Kidney (tissue), 13 donors: ENCODE measurements at regions not wholly inside any gene's neighbourhood (a gene's known extent, or its start where the extent isn't known, plus 50 kb on each side); places are given as distances from the start of the nearest gene placed in this dataset.
A peak's percentile ranks its signal among the peaks of the same experiment; 100 is the strongest.

Source experiments
- DNase-seq, 5 donors: peaks; one replicate each; pipeline ENCODE4 v3.0.0-alpha.2; 2013 to 2020
- FAIRE-seq: peaks from 2 replicates; lab custom pipeline; 2012; peaks lifted over from hg19 to GRCh38; lab: Jason Lieb, UNC
- H3K27ac ChIP-seq, 2 donors: one replicate each; pipeline ENCODE4 v1.7.0; 2013; ENCODE audit warnings: low read depth in 2 of 2, low read length in 2 of 2, inconsistent platforms in 1 of 2
- H3K27me3 ChIP-seq: one replicate; pipeline ENCODE4 v1.7.1; 2013; ENCODE audit warnings: low read length, inconsistent platforms; ENCODE audit not compliant: control insufficient read depth, insufficient read depth
- H3K36me3 ChIP-seq, 3 donors: one replicate each; pipeline versions ENCODE4 v1.7.0 to v1.7.1; 2013; ENCODE audit warnings: low read length in 3 of 3, control low read depth in 1 of 3, inconsistent platforms in 1 of 3; ENCODE audit not compliant: insufficient read depth in 3 of 3, control insufficient read depth in 2 of 3
- H3K4me1 ChIP-seq, 3 donors: one replicate each; pipeline versions ENCODE4 v1.7.0 to v1.7.1; 2013; ENCODE audit warnings: low read length in 3 of 3, inconsistent platforms in 1 of 3, low read depth in 1 of 3; ENCODE audit not compliant: control insufficient read depth in 2 of 3, insufficient read depth in 2 of 3
- H3K4me3 ChIP-seq, 3 donors: one replicate each; pipeline versions ENCODE4 v1.7.0 to v1.8.1; 2013; ENCODE audit warnings: low read length in 3 of 3, control low read depth in 1 of 3, inconsistent platforms in 1 of 3
- H3K9ac ChIP-seq, 3 donors: one replicate each; pipeline versions ENCODE4 v1.7.0 to v1.7.1; 2013; ENCODE audit warnings: low read length in 3 of 3, control low read depth in 1 of 3, inconsistent platforms in 1 of 3
- H3K9me3 ChIP-seq, 3 donors: one replicate each; pipeline versions ENCODE4 v1.7.0 to v1.7.1; 2013; ENCODE audit warnings: low read length in 3 of 3, control low read depth in 1 of 3, inconsistent platforms in 1 of 3; ENCODE audit not compliant: control insufficient read depth in 2 of 3, insufficient read depth in 1 of 3
- intact Hi-C: fragments of 100-400 bp; cut with DNase I; formaldehyde crosslinking; loops from one replicate; pipeline ENCODE4 v1.11.1; 2022
- TF ChIP-seq, protein P1 (sequence below): IDR thresholded peaks from 3 replicates; pipeline ENCODE4 v1.5.1; 2012; ENCODE audit warnings: mild to moderate bottlenecking, moderate library complexity, borderline replicate concordance; ENCODE audit not compliant: insufficient read depth; ENCODE audit errors: extremely low read depth
- donor health status: control.
- donor health status: control.
- donor health status: control.
- donor health status: control.
- donor health status: control.
- donor health status: DM: yes; HTN: yes; CAD: no.
- donor health status: Normal renal cell carcinoma (clear cell type).

DNA sequence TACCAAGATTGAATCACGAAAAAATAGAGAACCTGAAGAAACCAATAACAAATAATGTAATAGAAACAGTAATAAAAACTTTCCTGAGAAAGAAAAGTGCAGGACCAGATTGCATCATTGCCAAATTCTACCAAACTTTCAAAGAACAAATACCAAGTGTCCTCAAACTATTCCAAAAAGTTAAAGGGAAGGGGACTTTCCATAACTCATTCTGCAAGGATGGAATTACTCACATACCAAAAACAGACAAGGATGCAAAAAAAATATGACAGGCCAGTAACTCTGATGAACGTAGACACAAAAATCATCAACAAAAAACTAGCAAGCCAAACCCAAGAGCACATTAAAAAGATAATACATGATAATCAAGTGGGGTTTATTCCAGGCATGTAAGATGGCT is 172.3 kb upstream of the SLC35G4 start:
- Histone ChIP-seq H3K9ac (no peak overlapping the region), H3K4me1 (no peaks in the 10 kb centered on the region), H3K4me3 (no peak overlapping the region), H3K9me3 (no peaks in the 10 kb centered on the region), H3K36me3 (no peaks in the 10 kb centered on the region), H3K27ac (no peak overlapping the region), H3K27me3 (no peaks in the 10 kb centered on the region)
- FAIRE-seq (no peak), DNase-seq (no peak)
- TF ChIP-seq, protein P1, sequence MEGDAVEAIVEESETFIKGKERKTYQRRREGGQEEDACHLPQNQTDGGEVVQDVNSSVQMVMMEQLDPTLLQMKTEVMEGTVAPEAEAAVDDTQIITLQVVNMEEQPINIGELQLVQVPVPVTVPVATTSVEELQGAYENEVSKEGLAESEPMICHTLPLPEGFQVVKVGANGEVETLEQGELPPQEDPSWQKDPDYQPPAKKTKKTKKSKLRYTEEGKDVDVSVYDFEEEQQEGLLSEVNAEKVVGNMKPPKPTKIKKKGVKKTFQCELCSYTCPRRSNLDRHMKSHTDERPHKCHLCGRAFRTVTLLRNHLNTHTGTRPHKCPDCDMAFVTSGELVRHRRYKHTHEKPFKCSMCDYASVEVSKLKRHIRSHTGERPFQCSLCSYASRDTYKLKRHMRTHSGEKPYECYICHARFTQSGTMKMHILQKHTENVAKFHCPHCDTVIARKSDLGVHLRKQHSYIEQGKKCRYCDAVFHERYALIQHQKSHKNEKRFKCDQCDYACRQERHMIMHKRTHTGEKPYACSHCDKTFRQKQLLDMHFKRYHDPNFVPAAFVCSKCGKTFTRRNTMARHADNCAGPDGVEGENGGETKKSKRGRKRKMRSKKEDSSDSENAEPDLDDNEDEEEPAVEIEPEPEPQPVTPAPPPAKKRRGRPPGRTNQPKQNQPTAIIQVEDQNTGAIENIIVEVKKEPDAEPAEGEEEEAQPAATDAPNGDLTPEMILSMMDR = no peak
- intact Hi-C loops = no loop called here

DNA sequence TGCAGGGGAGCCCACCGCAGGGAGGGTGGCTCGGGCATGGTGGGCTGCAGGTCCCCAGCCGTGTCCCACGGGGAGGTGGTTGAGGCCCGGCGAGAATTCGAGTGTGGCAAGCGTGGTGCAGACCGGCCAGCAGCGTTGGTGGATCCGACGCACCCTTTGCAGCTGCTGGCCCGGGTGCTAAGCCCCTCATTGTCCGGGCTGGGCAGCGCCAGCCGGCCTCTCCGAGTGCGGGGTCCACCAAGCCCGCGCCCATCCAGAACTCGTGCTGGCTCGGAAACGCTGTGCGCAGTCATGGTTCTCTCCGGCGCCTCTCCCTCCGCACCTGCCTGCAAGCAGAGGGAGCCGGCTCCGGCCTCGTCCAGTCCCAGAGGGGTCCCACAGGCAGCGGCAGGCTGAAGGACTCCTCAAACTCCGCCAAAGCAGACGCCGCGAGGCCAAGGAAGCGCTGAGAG is 177.0 kb upstream of the SLC35G4 start:
- intact Hi-C loops = no loop called here
- TF ChIP-seq, protein P1 = no peak
- FAIRE-seq = no peak

DNA sequence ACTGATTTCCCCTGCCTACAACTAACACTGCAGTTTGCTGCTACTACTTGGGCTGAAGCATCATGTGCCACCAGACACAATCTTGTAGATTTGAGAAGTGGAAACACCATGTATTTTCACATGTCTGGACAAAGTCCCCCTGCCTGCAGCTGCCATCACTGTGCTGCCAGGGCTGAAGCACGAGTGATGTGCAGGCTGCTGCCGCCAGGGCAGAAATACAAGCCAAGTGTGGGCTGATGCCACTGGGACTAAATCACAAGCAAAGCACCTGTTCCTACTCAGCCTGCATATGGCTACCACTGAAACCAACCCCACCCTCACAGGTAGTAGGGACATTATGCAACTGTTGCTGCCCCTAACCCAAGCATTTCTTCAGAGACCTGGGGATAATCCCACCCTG is 179.5 kb upstream of the SLC35G4 start:
- TF ChIP-seq, protein P1 = no peak
- FAIRE-seq (no peak), DNase-seq (no peak)
- Histone ChIP-seq H3K27ac (no peak overlapping the region), H3K36me3 (no peaks in the 10 kb centered on the region), H3K27me3 (no peaks in the 10 kb centered on the region), H3K4me3 (no peak overlapping the region), H3K9ac (no peak overlapping the region), H3K9me3 (no peaks in the 10 kb centered on the region), H3K4me1 (no peaks in the 10 kb centered on the region)
- intact Hi-C loops = no loop called here

More for the DNA sequence above, 177.0 kb upstream of the SLC35G4 start:
- Histone ChIP-seq H3K4me3 (no peak overlapping the region), H3K9ac (no peak overlapping the region), H3K36me3 (no peaks in the 10 kb centered on the region), H3K4me1 (no peaks in the 10 kb centered on the region), H3K27me3 (no peaks in the 10 kb centered on the region), H3K27ac (no peak overlapping the region), H3K9me3 (no peaks in the 10 kb centered on the region)
- peak in 1 of 5 donors; percentile 66 for DNase-seq

DNA sequence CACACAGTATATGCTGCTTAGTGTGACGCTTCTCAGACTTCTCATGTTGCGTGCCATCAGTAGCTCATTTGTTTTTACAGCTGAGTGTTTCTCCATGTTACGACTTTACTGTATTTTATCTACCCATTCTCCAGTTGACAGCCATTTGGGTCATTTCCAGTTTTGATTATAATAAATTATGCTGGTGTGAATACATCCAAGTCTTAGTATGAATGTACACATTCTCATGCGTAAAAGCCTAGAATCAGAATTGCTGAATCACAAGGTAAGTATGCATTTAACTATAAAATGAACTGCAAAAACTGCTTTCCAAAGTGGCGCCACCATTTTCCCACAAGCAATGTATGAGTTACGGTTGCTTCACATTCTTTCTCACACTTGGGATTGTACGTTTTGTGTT is 184.2 kb upstream of the SLC35G4 start:
- H3K36me3 ChIP-seq = no peaks in the 10 kb centered on the region
- H3K9me3 ChIP-seq = no peaks in the 10 kb centered on the region
- H3K27me3 ChIP-seq = no peaks in the 10 kb centered on the region
- no peak overlapping the region for H3K9ac ChIP-seq
- no peak overlapping the region for H3K4me3 ChIP-seq
- no peaks in the 10 kb centered on the region for H3K4me1 ChIP-seq
- DNase-seq (peak in 2 of 5 donors; percentile 19 to 25), FAIRE-seq (no peak)
- TF ChIP-seq, protein P1 = no peak
- intact Hi-C loops = no loop called here
- H3K27ac ChIP-seq = no peak overlapping the region
